B cell (primary cell): ENCODE measurements at regions not wholly inside any gene's neighbourhood (a gene's known extent, or its start where the extent isn't known, plus 50 kb on each side); places are given as distances from the start of the nearest gene placed in this dataset.

Experiments used
- CTCF ChIP-seq: fragments of 200-600 bp; IDR thresholded peaks from one replicate; pipeline ENCODE4 v1.8.0; 2022; ENCODE audit warnings: antibody characterized with exemption, mild to moderate bottlenecking
- EZH2 ChIP-seq: IDR thresholded peaks from 2 replicates; pipeline ENCODE4 v1.6.1; 2012; ENCODE audit warnings: borderline replicate concordance, low read depth, mild to moderate bottlenecking, moderate library complexity, low read length; ENCODE audit not compliant: insufficient read depth, poor library complexity, severe bottlenecking

- TF ChIP-seq CTCF (no peak), EZH2 (no peak)
These were observed 714.7 kb upstream of the TENM4 start for GRCh38 chr11:80155412-80156017.
